ENCODE measurements at regions not wholly inside any gene's neighbourhood (a gene's known extent, or its start where the extent isn't known, plus 50 kb on each side); places are given as distances from the start of the nearest gene placed in this dataset.

- no peak for DNase-seq (ENCODE audit: low read depth in 1 of 2, low spot score in 1 of 2)
Observed at GRCh38 chr20:51162015-51162414, 139.1 kb upstream of the KCNG1 start.

DNA sequence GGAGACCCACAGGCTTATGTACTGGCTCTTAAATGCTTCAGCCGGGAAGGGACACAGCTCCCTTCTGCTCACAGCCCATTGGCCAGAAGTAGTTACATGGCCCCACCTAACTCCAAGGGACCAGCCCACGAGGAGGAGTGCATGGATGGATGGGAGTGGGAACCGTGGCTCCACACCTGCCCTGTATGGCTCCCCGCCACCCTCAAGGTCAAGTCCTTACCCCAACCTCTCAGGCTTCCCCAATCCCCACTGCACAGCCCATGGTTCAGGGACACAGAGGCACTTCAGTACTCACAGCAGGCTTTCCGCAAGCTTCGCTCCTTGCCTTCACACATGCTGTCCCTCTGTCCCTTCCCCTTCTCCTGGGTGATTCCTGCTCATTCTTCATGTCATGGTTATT is 137.9 kb upstream of the KCNG1 start:
- no peak for DNase-seq (ENCODE audit: low read depth in 1 of 2, low spot score in 1 of 2)

DNA sequence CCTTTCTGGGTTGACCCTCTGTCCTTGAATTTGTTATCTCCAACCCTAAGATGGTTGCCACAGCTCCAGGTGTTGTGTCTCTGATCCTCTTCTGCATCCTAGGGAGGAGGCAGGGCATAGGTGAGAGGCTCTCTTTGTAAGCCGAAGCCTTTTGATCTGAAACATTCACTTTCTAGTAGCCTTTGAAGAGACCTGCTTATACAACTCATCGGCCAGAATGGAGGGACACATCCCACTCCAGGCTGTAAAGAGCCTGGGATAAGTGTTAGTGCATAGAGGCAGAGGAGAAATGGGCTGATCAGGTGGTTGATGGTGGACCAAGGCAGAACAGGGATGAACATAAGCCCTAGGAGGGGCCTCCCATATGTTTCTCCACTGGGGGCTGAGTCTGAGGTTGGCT is 137.1 kb upstream of the KCNG1 start:
- no peak for DNase-seq (ENCODE audit: low read depth in 1 of 2, low spot score in 1 of 2)

DNA sequence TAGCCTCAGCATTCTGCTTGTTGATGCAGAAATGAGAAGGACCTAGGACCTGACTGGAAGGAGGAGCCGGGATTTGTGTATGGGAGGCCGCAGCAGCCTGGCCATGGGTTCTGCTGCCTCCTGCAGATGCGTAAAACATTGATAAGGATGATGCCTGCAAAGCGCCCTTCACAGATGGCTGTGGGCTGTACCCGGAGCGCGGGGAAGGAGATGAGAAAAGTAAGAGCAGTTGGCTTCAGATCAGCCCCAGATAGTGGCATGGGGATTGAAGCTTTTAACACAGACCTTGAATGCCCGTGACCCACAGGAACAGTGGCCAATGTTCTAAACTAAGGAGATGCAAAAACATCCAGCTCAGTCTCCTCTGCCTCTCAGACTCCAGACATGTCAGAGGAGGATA is 136.4 kb upstream of the KCNG1 start:
- no peak for DNase-seq (ENCODE audit: low read depth in 1 of 2, low spot score in 1 of 2)

DNA sequence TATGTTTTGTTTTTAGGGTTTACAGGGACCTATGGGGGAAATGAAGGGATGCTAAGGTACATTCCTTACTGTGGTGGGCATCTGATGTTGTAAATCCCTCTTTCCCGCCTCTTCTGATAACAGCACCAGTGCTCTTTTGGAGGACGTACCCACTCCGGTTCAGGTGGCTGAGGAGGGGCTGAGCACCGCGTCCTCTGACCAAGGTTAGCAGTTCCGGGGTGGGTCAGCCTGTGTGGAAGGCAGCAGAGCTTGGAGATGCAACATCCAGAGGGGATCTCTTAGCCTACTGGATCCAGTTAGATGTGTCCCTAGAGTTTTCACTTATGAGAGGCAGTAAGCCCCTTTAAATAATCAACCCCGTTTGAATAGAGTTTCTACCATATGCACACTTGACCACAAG is 135.3 kb upstream of the KCNG1 start:
- DNase-seq (ENCODE audit: low read depth in 1 of 2, low spot score in 1 of 2), result no peak

DNA sequence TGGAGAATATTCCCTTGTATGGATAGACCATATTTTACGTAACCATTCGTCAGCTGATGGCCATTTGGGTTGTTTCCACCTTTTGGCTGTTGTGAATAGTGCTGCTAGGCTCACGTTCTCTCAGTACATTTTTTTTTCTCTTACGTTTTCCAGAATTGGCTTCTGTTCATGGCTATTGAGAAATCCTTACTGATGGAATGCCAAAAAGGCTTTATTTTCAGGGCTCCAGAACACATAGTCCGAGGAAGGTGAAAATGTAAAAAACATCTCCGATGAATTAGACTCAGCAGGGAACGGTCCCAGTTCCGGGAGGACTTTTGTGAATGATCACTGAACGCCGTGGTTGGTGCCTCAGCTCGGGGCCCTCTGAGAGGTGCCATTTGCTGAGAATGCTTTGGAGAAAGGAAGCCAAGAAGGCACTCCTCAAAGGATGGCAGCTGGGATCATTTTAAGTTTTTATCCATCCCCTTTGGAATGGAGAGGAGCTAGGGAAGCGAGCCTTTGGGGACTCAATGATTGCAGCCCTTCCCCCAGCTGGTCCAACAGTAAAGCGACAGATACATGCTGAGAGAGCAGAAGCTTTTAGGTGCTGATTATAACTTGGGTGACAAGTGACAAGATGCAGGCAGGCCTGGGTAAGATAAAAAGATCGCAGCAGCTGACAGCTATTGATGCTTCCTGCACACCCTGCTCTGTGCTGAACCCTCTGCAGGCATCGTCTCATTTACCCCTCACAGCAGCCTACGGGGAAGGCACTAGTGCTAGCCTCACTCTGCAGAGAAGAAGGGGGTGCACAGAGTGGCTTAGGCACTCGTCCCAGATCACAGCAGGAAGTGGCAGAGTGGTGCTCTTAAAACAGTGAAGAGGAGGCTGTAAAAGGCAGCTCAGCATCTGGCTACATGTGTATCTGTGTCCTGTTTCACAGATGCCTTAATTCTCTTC is 133.4 kb upstream of the KCNG1 start:
- no peak for DNase-seq (ENCODE audit: low read depth in 1 of 2, low spot score in 1 of 2)

DNA sequence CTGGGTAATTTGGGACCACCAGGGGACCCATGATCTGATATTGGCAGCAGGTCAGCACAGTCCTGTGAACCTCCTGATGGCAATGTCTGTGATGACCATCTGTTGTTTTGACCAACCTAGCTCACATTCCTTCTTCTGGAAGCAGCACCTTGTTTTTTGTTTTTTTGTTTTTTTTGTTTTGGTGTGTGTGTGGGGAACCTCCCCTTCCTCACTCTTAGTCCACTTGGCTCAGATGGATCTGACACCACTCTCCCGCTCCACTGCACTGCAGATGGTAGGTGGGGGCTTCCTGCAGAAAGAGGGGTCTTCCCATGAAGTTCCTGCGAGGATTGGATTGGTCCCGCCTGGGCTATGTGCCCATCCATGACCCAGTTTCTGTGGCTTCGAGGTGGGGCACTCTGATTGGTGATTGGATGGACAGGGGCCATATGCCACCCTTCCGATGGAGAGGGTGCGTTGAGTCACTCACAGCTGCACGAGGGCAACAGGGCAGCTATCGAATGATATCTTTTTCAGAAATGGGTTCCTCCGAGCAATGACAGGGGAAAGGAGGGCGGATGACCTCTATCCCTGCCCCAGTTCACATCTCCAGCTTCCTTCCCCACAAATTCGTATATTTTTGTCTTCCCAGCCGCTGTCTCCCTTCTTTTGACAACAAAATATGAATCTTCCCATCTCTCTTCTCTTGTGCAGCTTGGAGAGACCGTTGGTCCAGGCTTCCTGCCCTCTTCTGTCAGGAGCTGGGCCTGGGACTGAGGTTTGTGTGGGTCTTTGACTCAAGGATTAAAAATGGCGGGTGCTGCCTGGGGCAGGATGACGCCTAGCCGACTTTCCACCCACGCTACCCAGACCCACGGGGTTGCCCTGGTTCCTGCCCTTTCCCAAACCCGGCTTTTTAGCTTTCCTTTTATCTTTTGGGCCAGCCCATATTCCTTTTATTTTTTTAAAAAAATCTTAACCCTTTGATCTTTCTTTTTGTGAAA is 132.1 kb upstream of the KCNG1 start:
- no peak for DNase-seq (ENCODE audit: low read depth in 1 of 2, low spot score in 1 of 2)

- no peak for DNase-seq (ENCODE audit: low read depth in 1 of 2, low spot score in 1 of 2)
Observed at GRCh38 chr20:51153867-51154707, 131.2 kb upstream of the KCNG1 start.

GRCh38 chr20:51148941-51149340 is 126.0 kb upstream of the KCNG1 start:
- DNase-seq (ENCODE audit: low read depth in 1 of 2, low spot score in 1 of 2), result no peak

DNA sequence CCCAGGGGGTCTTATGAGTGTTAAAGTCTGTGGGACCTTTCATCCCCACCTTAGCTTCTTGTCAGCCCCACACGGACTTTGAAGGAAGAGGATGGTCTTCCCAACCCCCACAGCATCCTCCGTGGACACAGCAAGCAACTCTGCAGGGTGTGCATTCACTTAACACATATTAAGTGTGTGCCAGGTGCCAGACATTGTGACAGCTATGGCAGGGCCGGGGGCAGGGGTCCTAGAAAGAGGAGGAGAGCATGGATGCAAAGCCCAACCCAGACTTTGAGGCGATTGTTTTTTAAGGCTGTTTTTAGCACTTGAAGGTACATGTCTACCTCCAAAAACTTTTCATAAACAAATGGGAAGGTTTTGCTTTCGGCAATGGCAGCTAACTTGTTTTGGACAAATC is 121.6 kb upstream of the KCNG1 start:
- no peak for DNase-seq (ENCODE audit: low read depth in 1 of 2, low spot score in 1 of 2)

DNA sequence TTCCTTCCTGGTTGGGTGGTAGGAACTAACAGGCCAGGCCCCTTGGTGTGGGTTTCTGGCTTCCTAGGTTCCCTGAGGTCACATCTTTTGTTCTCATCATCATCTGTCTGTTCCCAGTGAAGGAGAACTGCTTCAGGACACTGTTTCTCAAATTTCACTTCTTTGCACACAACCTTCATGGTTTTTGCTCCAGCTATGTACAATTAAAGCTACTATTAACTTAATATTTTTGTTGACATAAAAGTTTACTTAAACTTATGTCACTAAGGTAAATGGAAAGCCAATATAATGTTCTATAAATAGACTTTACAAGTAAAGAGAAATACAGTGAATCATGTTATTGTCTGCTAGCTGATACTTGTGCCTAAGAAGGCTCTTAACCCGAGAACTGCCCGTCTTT is 120.7 kb upstream of the KCNG1 start:
- DNase-seq (ENCODE audit: low read depth in 1 of 2, low spot score in 1 of 2), result no peak

DNA sequence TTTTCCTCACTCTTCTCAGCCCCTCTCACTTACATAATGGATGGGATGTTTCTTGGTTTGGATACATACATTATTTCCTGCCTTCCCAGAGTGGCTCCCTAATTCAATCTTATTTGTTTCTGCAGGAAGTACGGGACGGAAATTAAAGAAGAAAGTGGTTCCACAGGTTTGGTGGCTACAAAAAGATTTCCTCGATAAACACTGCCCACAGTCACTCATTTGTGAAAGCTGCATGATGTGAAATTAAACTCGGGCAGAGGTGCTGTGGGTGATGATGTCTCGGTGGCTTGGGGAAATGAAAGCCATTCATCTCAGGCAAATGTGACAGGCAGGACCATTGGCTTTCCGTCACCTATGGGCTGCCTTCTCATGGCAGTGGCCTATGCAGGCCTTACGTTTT is 119.5 kb upstream of the KCNG1 start:
- DNase-seq (ENCODE audit: low read depth in 1 of 2, low spot score in 1 of 2), result no peak

DNA sequence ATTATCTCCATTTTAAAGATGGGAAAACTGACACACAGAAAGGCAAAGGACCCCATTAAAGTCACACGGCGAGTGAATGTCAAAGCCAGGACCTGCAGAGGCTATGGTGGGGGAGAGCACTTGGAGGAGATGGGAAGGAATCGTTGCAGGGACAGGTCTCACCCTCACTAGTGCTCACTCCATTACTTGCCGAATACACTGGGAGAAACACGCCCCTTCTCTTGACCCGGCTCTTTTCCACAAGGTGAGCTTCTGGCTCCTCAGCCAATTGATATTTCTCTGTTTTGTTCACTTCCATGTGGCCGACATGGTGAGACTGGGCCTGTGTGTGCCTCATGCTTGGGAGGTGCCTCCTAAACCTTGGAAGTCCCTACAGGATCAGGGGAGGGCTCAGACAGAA is 117.8 kb upstream of the KCNG1 start:
- no peak for DNase-seq (ENCODE audit: low read depth in 1 of 2, low spot score in 1 of 2)

GRCh38 chr20:51139891-51140290 is 117.0 kb upstream of the KCNG1 start:
- no peak for DNase-seq (ENCODE audit: low read depth in 1 of 2, low spot score in 1 of 2)

GRCh38 chr20:51138576-51138975 is 115.7 kb upstream of the KCNG1 start:
- no peak for DNase-seq (ENCODE audit: low read depth in 1 of 2, low spot score in 1 of 2)

DNA sequence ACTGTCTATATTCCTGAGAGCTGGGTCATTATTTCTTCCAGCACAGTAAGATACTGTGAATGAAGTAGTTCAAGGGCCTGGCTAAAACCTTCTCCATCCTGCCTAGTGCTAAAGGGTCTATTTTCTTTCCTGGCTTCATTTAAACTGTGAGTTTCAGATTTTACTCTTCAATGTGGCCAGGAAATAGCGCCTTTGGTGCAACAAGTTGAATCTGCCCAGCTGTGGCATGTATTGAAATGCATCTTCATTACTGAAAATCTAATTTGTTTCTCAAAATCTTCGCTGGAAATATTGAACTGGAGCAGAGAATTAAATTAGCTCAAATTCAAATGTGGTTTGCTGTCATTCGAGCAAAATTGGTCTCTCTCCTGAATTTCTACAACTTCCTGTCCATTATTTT is 114.6 kb upstream of the KCNG1 start:
- DNase-seq (ENCODE audit: low read depth in 1 of 2, low spot score in 1 of 2), result no peak

DNA sequence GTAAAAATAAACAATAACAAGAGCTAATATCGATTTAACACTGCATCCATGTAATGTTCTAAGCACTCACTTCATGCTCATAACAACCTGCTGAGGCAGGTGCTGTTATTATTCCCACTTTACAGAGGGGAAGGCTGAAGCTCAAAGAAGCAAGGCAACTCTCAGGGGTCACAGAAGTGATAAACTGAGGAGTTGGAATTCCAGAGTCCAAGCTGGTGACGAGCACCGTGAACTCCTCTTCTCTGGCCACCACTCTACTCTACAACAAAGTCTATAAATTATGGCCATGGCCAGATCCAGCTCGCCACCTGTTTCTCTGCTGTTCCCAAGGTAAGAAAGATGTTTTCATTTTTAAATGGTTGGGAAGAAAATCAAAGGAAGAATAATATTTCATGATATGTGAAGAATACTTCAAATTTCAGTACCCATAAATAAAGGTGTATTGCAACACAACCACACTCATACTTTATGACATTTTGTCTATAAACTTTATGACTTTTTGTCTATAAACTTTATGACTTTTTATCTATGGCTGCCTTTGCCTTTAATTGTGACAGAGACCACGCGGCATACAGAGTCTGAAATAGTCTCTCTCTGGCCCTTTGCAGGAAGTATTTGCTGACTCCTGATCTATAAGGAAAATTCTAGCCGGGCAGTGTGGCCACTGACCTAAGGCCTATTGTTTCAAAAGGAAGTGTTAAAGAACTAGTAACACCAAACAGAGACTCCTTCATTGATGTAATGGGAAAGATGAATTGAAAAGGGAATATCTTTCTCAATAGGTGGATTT is 113.2 kb upstream of the KCNG1 start:
- DNase-seq (ENCODE audit: low read depth in 1 of 2, low spot score in 1 of 2), result no peak

- DNase-seq (ENCODE audit: low read depth in 1 of 2, low spot score in 1 of 2), result no peak
Observed at GRCh38 chr20:51134405-51134804, 111.5 kb upstream of the KCNG1 start.

GRCh38 chr20:51132279-51132678 is 109.4 kb upstream of the KCNG1 start:
- no peak for DNase-seq (ENCODE audit: low read depth in 1 of 2, low spot score in 1 of 2)

- no peak for DNase-seq (ENCODE audit: low read depth in 1 of 2, low spot score in 1 of 2)
Observed at GRCh38 chr20:51131811-51132210, 108.9 kb upstream of the KCNG1 start.
